CD4-positive, alpha-beta T cell treated with Interleukin-17A for 1 hour (primary cell): ENCODE measurements at regions not wholly inside any gene's neighbourhood (a gene's known extent, or its start where the extent isn't known, plus 50 kb on each side); places are given as distances from the start of the nearest gene placed in this dataset.

Experiments
- DNase-seq: peaks from one replicate; pipeline ENCODE4 v3.0.0-alpha.2; 2020

DNA sequence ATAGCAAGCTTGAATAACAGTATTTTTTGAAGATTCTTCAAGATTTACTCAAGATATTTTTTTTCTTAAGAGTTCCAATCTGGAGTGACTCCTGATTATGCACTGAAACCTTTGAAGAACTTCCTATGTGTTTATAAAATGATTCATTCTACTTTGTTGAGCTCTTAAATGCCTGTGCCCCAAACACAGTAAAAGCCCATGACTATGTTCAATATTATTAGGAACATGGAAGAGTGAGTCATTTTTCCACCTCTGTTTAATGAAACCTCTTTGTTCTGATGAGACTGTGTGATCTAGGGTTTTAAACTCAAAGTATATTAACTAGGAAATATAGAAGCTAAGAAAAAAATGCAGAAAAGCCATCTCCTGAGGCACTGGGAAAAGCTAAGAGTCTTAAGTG, 415.0 kb upstream of the FBXO33 start:
- no peak for DNase-seq

DNA sequence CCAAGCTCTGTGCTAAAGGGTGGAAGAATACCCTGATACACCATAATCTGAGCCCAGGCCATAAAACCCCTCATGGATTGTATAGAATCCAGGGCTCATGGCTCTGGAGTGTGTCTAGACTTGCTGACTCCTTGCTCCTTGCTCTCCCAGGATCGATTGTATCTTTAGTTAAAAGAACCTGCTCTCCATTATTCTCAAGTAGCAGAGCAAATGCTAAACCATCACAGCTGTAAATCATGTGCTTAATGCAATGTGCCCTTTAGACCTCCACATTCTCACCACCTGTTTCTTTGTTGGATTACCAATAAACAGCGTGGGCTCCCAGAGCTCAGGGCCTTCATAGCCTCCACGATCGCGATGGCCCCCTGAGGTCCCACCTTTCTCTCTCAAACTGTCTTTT, 411.6 kb upstream of the FBXO33 start:
- no peak for DNase-seq

DNA sequence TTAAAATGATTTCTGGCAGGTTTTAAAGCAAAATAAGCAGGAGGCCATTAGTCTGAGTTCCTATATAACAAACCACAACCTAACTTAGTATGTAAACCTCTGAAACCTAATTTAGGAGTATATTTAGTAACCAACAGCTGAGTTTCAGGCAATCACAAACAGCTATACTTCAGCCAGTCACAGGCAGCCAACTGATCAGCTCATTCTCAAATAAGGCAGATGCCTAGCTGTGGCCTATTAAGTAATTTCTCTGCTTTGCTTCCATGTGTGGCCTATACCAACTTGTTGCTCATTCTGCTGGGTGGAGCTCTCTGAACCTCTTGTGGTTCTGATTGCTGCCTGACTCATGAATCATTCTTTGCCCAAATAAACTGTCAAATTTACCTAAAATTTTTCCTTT, 408.9 kb upstream of the FBXO33 start:
- no peak for DNase-seq

DNA sequence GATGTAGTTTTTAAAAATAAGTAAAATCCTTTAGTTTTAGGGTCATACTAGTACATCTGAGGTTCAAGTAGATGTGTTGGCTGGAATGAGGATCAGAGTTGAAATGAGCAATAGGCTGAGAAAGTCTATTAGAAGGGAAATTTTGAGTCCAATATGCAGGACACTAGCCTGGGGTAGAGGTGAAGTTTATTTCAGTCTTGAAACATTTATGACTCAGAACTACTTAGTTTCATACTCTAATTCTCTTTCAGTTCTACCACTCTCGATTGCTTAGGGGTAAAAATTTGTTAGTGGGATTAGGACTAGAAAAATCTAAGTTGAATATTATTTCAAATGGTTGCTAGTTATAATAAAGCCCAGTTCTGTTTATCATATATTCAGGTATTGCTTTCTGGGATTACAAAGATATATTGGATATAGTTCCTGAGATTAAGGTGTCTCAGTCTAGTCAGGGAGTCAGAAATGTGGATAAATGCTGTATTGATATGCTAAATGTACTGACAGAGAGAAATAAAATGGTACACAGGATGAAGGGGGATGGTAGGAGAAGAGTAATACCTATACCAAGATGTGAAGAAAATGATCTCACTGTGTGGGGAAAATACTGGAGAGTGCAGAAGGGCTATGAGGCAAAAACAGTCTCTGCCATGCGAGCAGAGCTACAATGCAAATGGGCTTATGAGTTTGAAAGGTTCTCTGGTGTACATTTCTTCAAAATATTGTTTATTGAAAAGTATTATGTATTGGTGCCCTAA, 395.8 kb upstream of the FBXO33 start:
- DNase-seq = no peak

DNA sequence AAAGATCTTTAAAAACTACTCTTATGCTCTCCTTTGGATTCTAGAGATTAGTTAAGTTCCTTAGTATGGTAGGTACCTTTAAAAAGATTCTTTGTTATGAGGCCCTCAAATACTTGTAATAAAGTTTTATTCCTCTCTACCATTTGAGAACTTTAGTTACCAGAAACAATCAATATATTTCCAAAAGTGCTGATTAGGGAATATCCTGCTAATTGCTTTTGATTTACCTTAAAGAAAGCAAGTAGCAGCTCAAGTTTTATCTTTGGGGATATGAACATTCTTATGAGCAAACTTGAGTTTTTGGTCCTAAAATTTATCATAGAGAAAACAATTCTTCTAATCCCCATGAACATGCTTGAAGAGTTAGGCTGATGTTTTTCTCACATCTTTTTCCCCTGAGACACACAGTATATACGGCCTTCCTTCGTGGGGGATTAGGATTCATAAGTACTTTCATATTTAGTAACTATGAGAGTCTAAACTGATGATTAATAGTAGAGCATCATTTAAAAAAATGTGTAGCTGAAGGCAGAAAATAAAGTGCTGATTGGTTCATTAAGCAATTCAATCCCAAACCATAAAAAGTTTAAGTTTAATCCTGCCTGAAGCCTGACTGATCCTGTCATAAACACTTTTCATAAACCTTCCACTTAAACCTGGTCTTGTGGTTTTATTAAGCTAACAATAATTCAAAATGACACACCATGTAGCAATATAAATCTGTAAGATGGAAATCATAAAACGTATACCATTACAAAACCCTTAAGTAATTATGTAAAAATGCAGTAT, 380.5 kb upstream of the FBXO33 start:
- no peak for DNase-seq

DNA sequence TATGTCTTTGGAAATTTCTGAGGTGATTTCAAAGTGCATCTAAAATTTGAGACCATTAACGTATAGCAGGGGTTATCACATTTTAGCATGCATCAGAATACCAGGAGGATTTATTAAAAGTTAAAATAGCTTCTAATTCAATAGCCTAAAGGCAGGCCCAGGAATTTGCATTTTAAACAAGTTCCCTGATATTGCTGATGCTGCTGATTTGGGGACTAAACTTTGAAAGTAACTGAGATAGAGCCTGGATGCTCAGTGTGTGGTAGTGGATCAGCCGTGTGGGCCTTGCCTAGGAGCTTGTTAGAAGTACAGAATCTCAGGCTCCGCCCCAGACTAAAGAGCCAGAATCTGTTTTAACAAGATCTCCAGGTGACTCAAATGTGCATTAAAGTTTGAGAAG, 375.0 kb upstream of the FBXO33 start:
- no peak for DNase-seq

DNA sequence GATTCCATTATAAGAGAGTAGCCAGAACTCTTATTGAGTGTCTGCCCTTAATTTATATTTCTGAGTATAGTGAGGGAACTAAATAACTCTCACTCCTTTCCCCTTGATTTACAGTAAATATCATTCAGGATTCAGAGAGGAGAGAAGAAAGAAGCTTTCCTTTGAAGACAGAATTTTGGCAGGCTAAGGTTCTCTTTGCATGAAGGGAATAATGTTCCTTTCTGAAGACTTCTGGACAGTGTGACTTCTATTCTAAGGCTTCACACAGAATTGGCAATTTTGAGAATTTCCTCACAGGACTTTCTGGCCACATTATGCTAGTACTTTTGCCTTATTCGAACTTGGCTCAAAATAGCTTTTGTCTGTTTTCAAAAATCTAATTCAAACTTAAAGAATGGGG, 352.2 kb upstream of the FBXO33 start:
- no peak for DNase-seq

DNA sequence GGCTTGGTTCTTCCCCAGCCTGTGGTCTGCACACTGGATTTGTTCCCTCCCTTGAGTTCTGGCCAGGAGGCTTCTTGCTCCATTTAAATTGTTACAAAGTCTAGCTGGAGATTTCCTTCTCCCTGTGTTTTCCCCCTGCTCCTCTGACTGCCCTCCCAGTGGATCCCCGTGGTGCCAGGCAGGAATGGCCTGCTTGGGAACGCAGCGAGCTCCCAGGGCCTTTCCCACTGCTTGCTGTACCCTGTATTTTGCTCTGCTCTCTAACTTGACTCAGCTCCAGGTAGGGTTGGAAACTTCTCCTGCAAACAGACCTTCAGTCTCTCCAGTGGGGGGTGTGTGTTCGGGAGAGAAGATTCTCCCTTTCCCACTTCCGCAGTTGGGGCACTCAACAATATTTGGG, 349.2 kb upstream of the FBXO33 start:
- no peak for DNase-seq

DNA sequence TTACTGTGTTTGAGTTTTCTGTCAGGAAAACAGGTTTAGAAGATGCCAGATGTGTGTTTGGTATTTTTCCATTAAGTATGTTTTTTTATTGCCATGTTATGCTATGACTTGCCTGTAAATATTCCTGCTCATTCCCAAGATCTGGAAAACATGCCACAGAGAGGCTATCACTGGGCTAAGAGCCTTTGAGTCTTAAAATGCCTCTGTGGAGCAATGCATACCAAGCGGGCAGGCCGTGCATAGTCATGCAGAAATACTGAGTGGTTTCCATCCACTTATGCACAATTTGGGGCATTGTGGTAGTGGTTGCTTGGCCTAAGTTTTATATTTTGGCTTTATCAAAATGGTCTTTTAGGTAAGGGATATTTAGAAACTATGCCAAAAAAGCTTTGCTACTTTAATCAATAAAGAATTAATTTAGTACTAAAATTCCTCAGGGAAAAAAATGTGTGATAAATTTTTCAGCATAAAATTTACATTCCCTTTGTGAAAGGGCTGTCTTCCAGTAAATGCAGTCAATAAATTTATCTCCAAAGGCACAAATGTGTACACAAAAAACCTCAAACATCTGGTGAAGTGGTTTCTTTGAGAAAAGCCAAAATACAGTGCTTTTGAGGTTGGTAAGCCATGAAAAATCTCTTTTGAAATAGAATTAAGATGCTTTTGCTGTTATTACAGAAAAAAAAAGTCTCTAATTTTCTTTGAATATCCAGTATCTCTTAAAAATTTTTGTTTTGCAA, 341.3 kb upstream of the FBXO33 start:
- DNase-seq = no peak

DNA sequence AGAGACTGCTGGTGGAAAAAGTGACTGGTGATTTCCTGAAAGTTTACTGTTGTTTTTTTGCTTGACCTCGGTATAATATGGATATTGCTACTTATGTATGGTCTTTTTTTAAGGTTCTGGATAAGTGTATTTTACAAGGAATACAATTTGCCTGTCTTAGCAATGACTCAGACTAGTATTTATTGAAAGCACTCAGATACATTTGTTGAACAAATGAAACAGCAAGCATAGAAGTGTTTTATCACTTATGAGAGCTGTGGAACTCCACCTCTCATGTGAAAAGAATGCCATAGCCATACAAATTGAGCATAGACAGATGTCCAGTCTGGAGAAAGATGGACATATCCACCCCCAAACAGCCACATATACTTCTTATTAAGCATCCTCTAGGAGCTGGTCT, 340.4 kb upstream of the FBXO33 start:
- DNase-seq = no peak

DNA sequence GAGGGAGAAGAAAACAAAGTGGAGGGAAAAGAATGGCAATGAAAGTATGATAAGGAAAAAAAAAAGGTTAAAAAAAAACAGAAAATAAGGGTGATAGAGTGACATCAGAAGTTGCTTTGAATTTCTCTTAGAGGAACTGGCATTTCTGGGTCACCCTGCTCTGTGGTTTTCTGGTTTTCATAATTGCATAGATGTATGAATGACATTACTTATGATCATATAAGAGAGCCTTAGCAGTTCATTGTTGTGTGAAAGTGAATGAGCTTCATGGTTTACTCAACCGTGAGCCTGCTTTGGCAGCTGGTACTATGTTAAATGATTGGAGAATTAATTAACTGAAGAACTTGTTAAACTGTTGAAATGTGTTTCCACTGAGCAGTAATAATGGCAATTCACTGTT, 336.4 kb upstream of the FBXO33 start:
- no peak for DNase-seq

DNA sequence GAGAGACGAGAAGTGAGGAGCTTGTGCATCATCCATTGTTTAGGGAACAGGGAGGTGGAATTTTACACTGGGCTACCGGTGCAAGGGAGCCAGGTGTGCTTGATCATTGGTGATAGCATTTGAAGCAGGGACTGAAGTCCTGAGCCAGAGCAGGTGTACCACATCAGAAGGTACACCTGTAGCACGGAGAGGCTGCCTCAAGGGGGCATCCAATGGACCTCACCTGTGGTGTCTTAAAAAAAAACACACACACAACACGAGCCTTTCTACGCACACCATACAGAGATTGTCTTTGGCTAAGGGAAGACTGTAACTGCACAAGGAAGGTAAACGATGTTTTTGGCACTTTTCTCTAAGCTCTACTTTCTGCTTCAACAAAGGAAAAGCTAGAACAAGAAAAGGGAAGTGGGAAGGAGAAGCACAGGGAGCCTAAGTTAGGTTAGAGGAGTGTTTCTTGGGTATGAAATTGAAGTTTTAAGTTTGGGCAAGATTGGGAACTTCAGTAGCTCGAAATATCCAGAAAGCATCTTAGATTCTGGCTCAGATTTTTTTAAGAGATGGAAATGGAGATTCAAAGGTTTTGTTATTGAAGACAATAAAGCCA, 334.3 kb upstream of the FBXO33 start:
- DNase-seq = no peak

DNA sequence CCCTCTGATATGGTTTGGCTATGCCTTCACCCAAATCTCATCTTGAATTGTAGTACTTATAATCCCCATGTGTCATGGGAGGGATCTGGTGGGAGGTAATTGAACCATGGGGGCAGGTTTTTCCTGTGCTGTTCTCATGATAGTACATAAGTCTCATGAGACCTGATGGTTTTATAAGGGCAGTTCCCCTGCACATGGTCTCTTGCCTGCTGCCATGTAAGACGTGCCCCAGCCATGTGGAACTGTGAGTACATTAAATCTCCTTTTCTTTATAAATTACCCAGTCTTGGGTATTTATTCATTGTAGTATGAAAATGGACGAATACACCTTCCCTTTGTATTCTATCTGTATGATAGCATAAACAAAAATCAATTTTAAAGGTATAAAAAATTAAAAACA, 333.4 kb upstream of the FBXO33 start:
- DNase-seq = no peak

DNA sequence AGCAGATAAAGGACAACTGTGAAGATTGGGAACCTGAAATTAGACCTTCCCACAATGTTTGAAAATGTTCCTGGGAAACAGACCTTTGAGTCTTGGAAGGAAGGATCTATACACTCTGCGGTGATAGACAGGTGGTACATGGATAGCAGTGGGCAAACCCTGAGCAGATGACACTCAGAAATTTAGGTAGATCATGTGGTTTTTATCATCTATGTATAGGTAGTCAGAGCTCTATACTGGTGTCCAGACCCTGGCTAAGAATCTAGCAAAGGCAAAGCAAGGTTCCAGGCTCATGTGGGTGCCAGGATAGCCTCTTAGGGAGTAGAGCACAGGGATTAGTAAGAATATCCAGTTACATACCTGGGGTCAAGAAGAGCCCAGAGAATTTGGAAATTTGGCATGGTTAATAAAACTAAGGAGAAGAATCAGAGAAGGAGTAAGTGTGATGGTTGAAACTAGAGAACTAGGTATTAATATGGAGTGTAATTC, 331.2 kb upstream of the FBXO33 start:
- DNase-seq = no peak

DNA sequence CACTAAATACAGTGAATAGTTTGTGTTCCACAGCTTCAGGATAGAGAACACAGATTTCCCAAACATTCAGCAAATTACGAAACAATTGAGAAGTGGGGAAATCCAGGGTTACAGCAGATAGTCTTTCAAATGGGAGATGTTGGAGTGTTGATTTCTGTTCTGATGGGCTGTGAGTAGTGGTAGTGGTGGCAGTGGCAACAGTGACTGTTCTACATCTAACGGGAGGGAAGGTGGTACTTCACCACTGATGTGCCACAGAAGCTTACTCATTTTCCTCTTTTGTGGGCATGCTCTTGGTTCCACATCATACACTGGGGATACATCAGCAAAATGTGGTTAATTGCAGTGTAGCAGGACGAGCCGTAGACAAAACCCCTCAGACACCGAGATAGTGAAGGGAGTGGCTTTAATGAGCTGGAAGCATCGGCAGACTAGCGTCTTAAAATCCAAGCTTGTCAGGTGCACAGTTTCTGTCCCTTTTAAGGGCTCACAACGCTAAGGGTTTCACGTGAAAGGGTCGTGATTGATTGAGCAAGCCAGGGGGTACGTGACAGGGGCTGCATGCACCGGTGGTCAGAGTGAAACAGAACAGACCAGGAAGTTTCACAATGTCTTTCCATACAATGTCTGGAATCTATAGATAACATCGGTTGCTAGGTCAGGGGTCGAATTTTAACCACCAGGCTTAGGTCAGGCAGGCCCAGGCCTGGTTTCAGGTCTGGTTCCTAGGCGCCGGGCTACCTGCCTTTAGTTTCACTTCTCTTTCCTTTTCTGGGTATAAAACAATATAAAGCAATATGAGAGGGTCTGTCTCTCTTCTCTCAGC, 330.6 kb upstream of the FBXO33 start:
- peak; percentile 10 for DNase-seq

DNA sequence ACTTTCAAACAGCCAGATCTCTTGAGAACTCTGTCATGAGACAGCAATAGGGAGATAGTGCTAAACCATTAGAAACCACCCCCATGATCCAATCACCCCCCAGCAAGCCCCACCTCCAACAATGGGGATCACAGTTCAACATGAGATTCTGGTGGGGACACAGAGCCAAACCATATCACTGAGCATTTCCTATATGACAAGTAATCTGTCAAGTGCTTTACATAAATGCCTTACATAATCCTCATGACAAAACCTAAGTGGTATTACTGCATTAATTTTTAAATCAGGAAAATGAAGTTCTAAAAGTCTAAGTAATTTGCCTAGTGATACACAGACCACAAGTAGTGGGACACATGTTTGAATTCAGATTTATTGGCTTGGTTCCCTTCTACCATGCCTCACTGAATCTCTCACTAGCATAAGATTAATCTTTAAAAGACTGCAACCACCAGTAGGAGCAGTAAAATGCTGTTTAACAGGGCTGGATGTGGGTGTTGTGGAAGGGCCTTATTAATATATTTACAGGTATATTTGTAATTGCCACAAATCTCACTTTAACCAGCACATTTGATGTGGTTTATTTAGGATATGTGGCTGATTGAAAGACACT, 323.1 kb upstream of the FBXO33 start:
- no peak for DNase-seq

DNA sequence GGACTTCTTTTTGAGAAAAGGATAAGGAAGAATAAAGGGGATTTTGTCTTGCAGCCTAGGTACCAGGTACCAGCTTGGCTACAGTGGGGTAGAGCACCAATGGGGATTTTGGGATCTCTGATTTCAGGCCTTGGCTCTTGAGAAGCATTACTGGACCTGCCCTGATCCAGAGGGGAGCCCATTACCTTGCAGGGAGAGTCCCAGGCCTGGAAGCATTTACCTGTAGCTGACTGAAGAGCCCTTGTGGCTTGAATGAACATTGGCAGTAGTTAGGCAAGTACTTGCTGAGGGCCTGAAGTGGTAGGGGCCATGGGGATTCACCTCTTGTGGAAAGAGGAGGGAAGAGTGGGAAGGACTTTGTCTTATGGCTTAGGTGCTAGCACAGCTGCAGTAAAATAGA, 308.2 kb upstream of the FBXO33 start:
- DNase-seq = no peak

DNA sequence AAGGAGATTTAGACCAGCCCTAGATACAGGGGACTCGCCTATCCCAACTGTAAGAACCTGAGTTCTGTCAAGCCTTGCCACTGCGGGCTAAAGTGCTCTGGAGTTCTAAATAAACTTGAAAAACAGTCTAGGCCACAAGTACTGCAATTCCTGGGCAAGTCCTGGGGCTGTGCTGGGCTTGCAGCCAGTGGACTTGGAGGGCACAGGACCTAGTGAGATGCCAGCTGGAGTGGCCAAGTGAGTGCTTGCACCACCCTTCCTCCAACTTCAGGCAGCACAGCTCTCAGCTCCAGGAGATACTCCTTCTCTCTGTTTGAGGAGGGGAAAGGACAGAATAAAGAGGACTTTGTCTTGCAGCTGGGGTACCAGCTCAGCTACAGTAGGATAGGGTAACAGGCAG, 307.6 kb upstream of the FBXO33 start:
- no peak for DNase-seq

DNA sequence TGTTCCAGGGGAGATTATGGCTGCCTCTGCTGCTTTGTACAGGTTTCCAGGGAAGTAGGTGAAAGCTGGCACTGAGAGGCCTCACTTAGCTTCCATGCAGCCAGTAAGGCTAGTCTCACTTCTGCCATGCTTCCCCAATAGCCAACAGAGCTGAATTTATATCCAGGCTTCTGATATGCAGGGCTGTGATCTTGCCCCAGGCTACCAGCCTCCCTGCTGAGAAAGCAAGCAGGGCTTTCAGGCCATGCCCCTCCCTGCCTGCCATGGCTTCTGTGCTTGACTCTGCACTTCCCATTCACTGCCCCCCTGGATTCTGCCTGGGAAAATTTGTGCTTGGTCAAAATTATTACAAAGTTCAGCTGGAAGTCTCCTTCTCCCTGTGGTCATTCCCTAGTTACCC, 302.1 kb upstream of the FBXO33 start:
- DNase-seq = no peak

DNA sequence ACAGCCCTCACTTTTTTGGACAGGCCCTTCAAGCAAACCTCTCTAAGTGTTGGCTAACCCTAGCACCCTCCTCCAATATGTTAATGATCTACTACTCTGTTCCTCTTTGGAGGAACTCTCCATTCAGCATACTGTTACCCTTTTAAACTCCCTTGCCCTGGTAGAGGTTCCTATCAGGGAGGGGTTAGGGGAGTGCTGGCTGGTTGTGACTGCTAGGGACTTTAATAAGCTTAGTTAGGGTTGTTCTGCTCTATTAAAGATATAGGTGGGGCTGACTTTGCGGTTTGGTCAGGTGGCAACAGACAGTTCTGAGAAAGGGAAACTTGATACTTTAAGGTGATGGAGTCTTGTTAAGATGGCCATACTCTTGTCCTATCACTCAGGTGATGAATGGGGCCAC, 301.5 kb upstream of the FBXO33 start:
- DNase-seq = no peak

DNA sequence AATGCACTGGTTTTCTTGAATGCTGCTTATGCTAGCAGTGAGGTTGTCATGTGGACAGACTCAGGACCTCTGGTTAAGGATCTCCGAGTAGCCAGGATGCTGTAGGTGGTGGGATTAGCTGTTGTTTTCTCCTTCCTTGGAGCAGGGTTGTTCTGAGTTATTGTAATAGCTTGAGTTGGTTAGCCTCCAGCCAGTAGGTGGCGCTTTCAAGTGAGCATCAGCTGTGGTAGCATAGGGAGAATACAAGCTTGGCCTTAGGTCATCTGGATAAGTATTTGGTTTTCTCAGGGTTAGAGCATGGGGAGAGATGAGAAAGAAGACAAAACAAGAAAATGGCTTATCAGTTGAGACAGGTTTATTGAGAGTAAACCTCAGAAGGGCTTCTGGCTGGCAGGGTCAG, 299.7 kb upstream of the FBXO33 start:
- no peak for DNase-seq

DNA sequence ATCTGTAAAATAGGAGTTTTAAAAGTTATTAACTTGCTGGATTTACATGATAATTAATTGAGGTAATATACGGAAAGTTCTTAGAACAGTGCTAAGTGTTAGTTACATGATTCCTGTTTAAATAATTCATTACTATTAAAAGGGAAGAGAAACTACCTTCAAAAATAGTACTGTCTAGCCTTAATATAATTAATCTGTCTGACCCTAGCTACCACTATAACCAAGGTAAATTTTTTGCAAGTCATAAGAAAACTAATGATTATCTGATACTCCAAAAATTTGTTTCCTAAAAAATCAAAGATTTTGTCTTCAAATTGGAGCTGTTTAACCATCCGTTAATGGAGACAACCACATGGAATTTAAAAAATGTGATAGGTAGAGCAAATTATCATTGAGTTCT, 294.3 kb upstream of the FBXO33 start:
- DNase-seq = no peak
